HT1080 (cell line): ENCODE measurements at regions not wholly inside any gene's neighbourhood (a gene's known extent, or its start where the extent isn't known, plus 50 kb on each side); places are given as distances from the start of the nearest gene placed in this dataset.

Experiments
- DNase-seq: peaks from one replicate; pipeline ENCODE4 v3.0.0-alpha.2; 2015; ENCODE audit warnings: low read depth

DNA sequence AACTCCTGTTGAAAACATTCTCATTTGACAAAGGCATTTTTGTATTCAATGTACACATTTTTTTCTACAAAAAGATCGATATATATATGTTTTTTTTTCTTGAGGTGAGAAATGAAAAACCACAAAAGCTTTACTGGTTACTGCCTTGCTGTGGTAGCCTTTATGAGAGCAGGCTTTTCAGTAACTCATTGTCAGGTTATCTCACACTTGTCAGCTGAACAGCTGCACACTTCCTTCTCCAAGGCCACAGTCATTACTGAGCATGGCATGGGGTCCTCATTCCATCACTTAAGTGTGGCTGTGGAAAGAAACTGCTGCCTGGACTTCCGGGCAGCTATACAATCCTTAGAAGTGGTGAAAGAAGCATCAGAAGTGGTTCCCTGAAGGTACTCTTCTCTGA is 169.3 kb upstream of the ZP4 start:
- no peak for DNase-seq

DNA sequence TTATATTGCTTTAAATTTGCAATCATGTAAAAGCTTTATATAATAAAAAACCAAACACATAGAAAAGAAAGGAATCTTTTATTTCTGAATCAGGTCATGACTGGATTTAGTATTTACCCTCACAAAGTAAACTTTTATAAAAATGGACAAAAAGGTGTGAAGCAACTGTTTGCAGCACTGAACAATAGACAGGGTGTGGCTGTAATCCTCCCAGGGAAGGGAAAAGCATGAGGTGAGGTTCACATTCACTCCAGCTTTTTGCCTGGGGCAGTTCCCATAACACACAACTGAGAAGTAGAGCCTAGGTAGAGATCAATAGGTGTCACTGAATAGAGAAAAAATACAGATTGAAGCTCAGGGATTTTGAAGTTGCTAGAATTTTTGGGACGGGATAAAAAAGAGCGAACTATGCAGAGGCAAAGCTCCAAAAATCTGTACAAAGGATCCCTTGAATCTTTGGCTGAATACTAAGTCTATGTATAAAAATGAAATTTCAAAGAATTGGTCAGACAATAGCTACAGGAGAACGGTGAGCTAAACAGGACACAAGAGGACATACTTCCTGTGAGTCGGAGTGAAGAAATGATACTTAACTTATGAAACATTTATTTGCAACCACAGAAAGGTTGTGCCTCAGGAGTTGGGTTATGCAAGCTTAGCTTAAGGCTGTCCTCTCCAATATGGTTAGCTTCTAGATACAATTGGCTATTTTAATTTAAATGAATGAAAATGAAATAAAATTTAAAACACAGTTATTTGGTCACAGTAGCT is 162.0 kb upstream of the ZP4 start:
- DNase-seq: peak; percentile 60

DNA sequence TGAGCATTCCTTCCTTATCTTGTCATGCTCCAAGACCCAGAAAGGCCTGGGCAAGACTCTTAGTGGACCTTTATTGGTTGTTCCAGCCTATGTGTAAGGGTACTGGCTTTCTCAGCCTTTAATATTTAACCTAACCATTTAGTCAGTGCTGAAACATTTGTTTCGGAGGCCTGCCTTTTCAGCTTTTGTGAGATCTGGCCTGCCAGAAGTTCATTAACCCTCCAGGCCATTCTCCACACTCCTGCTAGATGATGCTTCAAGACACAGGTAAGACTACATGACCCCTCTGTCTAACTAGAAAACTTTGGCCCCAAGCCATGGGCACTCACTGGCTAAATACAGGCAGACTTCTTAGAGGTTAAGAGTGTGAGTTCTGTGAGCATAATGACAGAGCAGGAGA is 138.4 kb upstream of the ZP4 start:
- no peak for DNase-seq

DNA sequence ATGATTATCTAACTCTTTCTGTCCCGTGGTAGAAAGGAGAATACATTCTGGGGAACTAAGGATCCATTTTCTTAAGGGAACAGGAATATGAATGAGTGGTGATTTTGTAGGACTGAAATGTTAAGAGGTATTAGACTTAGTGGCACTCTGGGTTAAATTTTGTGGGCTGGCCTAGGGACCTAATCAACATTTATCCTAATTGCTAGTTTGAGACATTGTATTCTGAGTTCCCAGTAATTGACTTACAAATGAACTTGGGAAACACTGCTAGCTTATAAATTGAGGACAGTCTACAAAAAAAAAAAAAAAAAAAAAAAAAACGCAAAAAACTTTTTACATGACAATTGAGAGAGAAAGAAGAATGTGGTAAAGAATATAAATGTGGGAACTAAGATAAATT is 136.6 kb upstream of the ZP4 start:
- no peak for DNase-seq

DNA sequence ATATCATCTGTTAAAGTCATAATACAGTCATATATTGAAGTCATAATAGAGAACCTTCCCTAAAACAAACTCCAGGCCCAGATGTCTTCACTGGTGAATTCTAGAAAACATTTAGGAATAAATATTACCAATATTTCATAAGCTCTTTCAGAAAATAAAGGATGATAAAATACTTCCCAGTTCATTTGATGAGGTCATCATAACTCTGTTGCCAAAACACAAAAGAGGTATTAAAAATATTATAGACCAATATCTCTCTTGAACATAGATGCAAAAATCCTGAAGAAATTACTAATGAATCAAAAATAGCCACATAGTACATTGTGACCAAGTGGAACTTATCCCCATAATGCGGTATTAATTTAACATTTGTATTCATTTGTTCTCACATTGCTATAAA is 132.4 kb upstream of the ZP4 start:
- no peak for DNase-seq

DNA sequence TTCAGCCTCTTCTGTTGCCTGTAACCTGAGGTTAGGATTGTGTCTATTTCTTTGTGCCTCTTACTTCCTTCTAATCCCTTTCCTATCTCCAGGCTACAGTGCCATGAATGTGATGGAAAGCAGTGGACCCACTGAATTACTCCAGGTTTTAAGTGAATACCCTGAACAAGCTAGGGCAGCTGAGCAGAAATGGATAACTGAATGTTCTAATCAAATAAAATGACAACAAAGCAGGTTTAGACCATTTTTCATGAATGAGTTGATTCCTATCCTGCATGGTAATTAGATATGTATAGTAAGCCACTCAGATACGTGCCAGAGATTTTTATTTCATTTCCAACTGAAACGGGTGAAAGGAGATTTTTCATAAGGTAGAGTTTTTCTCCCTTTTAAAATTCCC is 127.5 kb upstream of the ZP4 start:
- no peak for DNase-seq

DNA sequence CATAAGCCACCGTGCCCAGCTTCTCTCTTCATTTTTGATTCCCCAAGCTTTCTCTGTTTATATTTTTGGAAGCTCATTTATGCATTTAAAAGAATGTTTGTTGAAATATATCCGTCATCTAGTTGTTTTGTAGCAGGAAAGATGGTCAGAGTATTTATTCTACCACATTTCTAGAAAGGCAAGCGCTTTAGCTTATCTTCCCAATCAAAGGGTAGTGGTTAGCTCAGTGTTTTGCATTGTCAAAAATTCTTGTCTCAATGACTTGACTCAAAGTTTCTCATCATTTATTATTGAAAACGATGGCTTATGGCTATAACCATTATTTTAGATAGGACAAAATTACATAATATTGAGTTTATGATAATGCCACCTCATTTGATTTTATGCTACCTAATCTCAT is 116.1 kb upstream of the ZP4 start:
- no peak for DNase-seq

DNA sequence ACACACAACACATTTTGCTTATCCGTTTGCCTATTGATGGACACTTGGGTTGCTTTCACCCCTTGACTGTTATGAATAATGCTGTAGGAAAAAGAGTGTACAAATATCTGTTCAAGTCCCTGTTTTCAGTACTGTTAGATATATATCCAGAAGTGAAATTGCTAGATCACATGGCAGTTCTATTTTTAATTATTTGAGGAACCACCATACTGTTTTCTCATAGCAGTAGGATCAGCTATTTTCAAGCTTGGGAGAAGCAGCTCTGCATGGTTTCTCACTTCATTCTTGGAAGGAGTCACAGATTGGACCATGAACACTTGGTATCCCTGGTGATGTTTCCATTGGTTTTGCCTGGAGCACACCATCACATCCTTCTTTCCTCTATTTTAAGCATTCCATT is 114.4 kb upstream of the ZP4 start:
- no peak for DNase-seq

DNA sequence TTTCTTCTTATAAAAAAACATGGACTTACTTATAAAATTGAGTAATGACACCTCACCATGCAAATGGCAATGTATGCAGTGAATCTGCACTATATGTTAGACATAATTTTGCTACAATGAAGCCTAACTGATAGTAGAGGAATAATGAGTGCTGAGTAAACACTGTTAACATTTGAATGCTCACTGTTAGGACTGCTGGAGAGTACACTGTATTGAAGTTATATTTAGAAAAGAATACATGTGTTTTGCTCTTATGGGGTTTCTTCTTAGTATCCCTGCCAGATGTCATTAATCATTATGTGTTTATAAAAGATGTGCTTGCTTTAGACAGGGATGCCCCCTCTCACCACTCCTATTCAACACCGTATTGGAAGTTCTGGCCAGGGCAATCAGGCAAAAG is 111.1 kb upstream of the ZP4 start:
- no peak for DNase-seq

DNA sequence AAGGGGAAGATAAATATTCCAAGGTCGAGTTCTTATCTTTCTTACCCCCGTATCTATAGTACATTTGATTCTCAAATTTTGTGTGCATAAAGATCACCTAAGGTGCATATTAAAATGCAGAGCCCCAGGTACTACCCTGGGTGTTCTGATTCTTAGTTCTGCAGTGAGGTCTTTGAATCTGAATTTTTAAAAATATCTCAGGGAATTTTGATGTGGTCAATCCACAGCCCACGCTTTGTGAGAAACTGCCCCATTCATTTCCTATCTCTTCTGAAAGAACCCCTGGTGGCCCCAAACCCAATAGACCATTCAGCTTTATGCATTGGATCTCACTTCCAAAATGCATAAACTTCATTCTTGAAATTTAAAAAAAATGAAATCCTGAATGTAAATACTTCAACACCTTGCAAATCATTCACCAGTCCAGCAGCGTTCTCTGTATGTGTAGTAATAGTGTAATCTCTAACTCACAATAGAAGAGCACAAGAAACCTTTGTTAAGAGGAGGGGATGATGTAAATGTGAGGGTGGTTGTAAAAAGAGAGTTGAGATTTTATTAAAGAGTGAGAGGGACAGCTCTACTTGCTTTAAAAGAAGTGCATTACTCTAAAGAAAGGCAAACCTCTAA is 108.8 kb upstream of the ZP4 start:
- DNase-seq: no peak

DNA sequence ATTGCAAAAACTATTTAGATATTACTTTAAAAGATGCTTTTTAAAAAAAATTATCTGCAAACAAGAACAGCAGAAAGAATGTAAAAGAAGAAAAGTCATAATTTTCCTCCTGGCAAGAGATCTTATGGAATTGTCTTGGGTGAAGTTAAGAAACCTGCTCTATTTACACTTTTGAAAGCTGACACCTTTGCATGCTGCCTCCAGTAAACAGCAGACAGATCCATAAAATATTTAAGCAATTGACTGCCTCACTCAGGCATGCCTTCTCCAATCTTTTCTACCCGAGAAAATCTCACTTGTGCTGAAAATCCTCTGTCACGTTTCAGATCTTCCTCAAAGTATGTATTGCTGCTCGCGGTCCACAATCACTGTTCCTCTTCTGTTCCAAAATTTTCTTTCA is 107.9 kb upstream of the ZP4 start:
- no peak for DNase-seq

DNA sequence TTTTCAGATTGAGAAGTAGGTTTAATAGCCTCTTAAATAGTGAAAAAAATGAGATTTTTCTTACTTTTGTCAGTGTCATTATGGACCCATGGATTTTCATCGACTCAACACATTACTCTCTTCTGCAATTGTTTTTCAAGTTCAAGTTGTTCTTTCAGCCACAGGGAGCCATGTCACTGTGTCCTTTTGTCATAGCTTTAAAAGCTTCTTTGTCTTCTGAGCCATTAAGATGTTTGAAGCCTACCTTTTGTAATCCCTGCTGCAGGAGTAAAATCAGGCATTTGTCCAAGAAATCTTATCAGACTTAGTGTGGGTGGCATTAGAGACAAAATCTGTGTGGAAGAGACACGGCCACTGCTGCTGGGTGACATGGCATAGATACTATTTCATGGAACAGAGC is 92.8 kb upstream of the ZP4 start:
- DNase-seq: no peak

DNA sequence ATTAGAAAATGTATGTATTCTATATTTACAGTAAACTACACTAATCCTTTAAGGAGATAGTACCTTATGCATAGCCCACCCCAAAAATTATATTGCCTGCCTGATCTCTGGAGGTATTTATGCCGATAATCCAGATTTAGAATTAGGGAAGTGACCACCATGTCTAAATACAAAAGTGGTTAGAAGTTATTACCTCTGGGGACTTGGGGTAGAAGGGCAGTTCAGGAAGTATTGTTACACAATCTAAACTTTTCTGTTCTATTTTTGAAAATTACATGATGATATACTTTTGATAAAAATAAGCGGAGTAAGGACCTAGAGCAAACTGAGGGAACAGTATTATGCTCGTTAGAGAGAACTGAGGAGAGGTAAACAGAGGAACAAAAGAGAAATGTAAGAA is 90.5 kb upstream of the ZP4 start:
- DNase-seq: no peak

DNA sequence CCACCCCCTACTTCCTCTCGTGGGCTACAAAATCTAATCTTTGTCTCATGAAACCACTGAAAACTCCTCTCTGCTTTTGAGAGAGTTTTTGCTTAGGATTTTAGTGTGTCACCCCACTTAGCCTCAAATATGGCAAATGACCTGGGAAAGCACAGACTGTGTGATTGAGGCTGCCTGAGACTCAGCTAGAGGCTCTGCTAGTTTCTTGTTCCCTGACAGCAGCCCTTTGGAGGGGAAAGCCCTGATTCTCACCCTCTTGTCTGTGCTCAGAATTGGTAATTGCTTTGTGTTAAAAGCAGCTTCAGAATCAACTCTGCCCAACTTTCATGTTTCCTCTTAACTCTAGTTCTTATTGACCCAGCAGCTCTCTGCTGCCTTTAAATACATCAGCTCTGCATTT is 85.6 kb upstream of the ZP4 start:
- DNase-seq: no peak

DNA sequence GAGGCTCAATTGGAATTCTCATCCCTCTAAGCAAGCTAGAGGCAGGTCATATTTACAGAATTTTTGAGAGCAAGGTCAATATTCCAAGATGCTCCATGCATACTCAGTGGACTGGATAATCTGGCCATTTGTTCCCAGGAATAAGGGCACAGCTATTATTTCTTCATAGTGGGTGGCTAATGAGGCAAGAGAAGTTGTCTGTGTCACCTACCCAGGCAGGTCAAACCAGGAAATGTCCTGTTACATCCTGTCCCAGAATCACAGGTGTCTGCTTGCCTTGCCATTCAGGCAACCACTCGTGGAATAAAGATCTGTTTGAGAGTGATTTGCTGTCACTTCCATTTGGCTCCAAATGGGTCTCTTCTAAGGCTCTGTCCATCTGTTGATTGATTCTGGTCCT is 85.2 kb upstream of the ZP4 start:
- no peak for DNase-seq

DNA sequence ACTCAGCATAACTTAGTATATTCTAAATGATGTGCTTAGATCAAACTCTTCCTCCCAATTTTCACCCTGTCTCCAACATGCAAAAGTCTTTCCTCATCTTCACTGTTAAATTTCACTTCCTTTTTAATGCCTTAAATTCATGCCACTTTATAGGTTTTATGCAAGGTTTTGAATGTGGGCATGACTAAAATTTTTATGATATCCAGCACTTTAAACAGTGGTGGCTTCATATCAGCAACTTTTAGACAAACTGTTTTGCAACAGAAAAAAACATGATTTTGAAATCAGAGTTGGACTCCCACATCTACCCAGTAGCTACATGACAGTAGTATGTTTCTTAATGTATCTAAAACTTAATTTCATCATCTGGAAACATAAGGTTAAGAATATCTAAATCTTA is 84.7 kb upstream of the ZP4 start:
- no peak for DNase-seq

DNA sequence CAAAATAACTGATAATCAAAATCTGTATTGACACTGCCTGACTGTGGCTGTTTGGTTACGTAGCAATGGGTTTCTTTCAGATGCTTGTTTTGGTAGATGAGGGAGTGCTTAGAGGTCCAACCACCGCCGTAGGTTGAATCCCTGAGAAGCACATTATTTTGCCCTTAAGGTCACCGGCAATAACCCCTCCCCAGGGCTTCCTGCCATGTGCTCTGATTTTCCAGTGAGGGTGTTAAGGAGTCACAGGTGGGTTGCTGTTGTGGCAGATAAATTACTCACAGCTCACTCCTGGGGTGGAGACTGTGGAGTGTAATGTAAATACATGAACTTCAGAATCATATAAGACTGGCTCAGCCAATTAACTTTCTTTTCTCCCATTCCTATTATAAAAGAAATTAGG is 81.5 kb upstream of the ZP4 start:
- DNase-seq: no peak

DNA sequence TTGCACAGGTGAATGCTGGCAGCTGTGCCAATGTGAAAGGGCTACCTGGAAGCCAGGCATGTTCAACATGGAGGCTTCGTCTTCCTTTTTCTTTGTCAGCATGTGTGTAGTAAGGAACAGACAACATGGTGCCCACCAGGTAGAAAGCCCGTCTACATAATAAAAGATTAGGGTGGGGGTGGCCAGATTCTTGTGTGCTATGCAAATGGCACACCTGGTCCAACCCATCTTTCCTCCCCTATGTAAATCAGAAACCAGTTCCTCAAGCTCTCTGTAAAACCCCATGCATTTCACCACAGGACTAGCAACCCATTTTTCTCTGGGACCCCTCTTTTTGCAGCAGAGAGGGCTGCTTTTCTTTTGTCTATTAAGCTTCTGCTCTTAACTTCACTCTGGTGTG is 72.3 kb upstream of the ZP4 start:
- DNase-seq: no peak

DNA sequence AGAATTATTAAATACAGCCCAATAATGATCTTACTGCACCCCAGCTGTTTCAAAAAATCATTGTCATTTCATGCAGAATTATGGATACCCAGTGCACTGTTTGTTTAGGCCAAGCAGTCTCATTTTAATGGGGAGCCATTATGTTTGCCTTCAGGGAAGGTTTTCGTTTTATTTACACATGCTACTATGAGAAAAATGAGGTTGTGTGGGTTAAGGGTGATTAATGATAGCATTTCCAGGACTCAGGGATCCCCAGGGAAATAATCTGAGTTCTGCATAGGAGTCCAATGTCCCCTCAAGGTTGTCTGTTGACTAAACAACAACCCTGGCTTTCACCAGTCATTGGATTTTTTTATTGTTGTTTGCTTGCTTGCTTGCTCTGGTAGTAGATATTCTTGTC is 71.0 kb upstream of the ZP4 start:
- no peak for DNase-seq

DNA sequence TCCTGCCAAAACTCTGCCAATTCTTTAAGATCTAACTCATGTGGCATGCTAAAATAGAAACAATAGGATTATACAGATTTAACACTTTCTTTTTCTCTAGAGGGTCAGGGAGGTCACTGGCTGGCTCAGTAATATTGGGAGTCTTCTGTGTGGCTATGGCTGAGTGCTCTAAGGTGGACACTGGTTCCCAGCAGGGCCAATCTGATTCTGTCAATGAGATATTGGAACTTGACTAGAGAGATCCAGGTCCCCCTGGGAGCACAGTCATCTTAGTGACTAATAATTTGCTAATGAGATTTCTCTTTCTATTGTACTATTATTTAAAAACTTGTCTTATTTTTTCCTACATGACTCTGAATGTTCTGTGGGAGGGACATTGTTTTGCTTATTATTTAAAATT is 69.1 kb upstream of the ZP4 start:
- DNase-seq: no peak

DNA sequence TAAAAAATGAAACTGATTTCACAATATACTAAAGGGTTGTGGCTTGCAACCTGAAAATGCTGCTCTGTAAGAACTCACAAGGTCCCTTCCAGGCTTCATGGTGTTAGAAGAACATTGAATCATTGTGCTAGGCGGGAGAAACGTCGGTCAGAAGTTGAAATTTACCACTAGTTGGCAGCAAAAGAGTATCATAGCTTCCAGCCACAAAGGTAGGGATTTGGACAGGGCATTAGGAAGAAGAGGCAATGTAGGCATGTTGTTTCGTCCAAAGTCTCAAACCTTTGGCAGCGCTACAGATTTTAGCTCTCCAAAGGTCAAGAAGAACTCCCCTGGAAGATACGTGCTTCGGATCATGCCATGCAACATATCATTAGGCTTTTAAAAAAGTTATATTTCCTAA is 62.5 kb upstream of the ZP4 start:
- DNase-seq: peak; percentile 39
